ENCODE measurements at regions not wholly inside any gene's neighbourhood (a gene's known extent, or its start where the extent isn't known, plus 50 kb on each side); places are given as distances from the start of the nearest gene placed in this dataset.

DNA sequence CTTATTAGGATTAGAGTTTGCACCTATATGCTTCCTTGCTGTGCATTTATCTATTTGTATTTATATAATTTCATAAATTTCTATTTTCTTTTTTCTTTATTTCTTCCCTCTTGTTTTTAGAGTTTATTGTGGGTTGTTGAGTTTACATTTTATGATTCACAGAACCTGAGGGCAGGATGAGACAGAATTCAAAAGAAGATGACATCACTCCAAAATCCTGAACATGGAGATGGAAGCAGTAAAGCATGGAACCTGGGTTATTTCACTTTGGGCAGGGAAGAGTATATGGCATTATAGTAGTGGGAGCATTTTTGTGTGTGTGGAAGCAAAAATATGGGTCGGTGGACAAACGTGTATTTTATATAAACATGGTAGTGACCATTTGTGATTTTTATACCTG, 157.5 kb downstream of the RFX6 start:
- H3K4me3 ChIP-seq, result no peak overlapping the region
- no peak for DNase-seq
- H3K27me3 ChIP-seq, result no peaks in the 10 kb centered on the region
- no peak overlapping the region for H3K27ac ChIP-seq
- H3K36me3 ChIP-seq, result no peaks in the 10 kb centered on the region
- no peaks in the 10 kb centered on the region; the same call in 1 of the 2 replicates for H3K9me3 ChIP-seq (replicated peaks)
- H3K4me1 ChIP-seq, result peaks cover 3% of the 10 kb centered on the region; the same call in 1 of the 2 replicates

DNA sequence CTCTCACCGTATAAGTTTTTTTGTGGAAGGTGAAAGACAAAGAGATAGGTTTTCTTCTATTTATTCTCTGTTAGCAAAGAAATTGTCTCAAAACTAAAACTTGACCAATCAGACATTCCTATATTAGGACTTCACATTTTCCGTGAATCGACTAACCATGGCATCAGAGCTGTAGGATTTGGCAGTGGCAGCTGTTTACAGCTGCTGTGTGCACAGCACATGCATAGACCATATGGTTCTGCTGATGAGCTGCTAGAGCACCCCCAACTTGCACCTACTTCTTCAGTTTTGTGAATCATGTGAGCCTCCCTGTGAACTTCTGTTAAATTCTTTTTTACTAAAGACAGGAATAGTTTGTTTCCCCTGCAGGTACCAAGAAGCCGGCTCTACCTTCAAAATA, 157.9 kb downstream of the RFX6 start:
- Histone ChIP-seq H3K27ac (no peak overlapping the region), H3K36me3 (no peaks in the 10 kb centered on the region), H3K4me3 (no peak overlapping the region), H3K9me3 (replicated peaks) (no peaks in the 10 kb centered on the region; the same call in 1 of the 2 replicates), H3K27me3 (no peaks in the 10 kb centered on the region), H3K4me1 (peaks cover 3% of the 10 kb centered on the region; the same call in 1 of the 2 replicates)
- peak; percentile 4 to 47 for DNase-seq

DNA sequence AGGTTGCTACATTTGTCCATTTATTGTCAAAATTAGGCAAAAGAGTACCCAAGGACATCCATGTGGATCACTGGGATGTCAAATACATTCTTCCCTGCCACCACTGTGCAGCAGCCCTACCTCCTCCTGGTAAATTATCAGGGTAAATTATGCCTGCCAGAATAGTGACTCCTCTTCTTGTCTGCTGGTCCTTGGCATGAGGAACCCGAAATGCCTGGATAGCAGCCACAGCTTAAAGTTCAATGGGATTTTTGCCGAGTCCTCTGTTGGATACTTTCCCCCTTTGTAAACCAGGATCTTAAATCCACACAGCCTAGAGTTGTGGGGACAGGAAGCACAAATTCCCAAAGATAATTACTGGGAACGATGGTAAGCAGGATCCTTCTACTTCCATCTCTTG, 173.3 kb downstream of the RFX6 start:
- Histone ChIP-seq H3K4me3 (no peak overlapping the region), H3K9me3 (replicated peaks) (no peaks in the 10 kb centered on the region), H3K4me1 (no peaks in the 10 kb centered on the region), H3K27ac (no peak overlapping the region), H3K27me3 (no peaks in the 10 kb centered on the region), H3K36me3 (no peaks in the 10 kb centered on the region)
- no peak for DNase-seq

DNA sequence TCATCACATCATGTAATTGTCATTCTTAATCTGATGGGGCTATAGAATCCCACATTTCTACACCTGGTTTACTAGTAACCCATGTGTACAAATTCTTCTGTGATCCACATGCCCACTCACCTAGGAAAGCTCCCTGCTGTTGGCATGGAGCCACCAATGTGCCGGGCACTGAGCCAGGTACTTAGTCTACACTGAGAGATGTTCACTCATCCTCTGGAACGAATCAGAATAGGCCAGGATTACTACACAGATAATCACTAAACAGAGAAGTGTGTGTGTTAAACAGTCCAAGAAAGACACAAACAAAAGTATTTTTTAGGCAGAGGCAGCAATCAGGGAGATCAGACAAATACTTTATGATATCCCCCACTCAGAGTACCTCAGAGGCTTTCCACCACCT, 193.2 kb upstream of the VGLL2 start:
- H3K27me3 ChIP-seq, result no peaks in the 10 kb centered on the region
- peaks cover 19% of the 10 kb centered on the region for H3K4me1 ChIP-seq
- DNase-seq, result peak; percentile 74 to 89
- H3K36me3 ChIP-seq, result no peaks in the 10 kb centered on the region
- no peaks in the 10 kb centered on the region for H3K9me3 ChIP-seq (replicated peaks)
- H3K27ac ChIP-seq, result peak overlapping the region; percentile 24
- H3K4me3 ChIP-seq, result no peak overlapping the region

DNA sequence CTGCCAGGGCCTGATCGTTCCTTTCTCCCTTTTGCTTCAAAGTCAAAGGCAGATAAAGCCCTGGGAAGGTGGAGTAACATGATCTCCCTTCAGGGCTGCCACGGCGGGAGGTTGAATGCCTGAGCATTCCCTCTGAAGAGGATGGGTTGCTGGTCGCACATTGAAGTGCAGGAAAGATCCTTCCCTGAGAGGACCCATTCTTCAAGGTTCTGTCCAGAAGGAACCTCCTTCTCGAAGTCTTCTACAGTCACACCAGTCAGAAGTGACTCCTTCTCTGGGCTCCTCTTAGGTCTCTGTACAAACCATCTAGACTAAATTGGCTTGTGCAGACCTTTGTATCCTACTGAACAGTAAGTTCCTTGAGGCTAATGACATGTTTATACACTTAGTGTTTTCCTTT, 192.6 kb upstream of the VGLL2 start:
- no peaks in the 10 kb centered on the region for H3K27me3 ChIP-seq
- no peak overlapping the region for H3K4me3 ChIP-seq
- no peaks in the 10 kb centered on the region for H3K36me3 ChIP-seq
- peaks cover 19% of the 10 kb centered on the region for H3K4me1 ChIP-seq
- peak overlapping the region; percentile 24 for H3K27ac ChIP-seq
- DNase-seq, result peak; percentile 22 to 59
- no peaks in the 10 kb centered on the region for H3K9me3 ChIP-seq (replicated peaks)

DNA sequence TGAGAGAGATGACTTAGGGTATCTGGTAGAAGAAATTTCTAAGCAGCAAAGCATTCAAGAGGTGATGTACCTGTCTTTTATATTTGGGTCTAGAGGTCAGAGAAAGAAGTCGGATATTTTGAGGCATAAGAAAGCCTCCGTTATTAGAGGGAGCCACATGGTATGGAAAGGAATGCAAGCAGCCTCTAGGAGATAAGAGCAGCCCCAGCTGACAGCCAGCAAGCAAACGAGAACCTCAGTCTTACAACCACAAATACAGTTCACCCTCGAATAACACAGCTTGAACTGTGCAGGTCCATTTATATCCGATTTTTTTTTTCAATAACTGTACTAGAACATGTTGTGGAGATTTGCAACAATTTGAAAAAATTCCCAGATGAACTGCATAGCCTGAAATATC, 190.7 kb upstream of the VGLL2 start:
- no peak overlapping the region for H3K4me3 ChIP-seq
- no peak for DNase-seq
- no peaks in the 10 kb centered on the region for H3K9me3 ChIP-seq (replicated peaks)
- no peaks in the 10 kb centered on the region for H3K36me3 ChIP-seq
- no peaks in the 10 kb centered on the region for H3K27me3 ChIP-seq
- H3K27ac ChIP-seq, result no peak overlapping the region
- H3K4me1 ChIP-seq, result peaks cover 33% of the 10 kb centered on the region

DNA sequence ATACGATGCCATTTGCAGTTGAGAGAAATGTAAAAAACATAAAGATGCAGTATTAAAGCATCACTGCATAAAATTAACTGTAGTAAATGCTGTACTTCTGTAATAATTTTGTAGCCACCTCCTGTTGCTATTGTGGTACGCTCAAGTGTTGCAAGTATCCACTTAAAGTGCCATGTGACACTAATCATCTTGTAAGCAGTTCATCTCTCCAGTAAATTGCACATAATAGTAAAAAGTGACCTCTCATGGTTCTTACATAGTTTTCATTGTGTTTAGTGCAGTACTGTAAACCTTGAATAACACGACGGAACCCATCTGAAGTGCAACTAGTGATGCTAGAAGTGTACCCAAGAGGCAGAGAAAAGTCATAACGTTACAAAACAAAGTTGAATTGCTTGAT, 190.1 kb upstream of the VGLL2 start:
- Histone ChIP-seq H3K4me1 (peaks cover 36% of the 10 kb centered on the region), H3K36me3 (no peaks in the 10 kb centered on the region), H3K4me3 (no peak overlapping the region), H3K27me3 (no peaks in the 10 kb centered on the region), H3K27ac (no peak overlapping the region), H3K9me3 (replicated peaks) (no peaks in the 10 kb centered on the region)
- DNase-seq, result no peak

DNA sequence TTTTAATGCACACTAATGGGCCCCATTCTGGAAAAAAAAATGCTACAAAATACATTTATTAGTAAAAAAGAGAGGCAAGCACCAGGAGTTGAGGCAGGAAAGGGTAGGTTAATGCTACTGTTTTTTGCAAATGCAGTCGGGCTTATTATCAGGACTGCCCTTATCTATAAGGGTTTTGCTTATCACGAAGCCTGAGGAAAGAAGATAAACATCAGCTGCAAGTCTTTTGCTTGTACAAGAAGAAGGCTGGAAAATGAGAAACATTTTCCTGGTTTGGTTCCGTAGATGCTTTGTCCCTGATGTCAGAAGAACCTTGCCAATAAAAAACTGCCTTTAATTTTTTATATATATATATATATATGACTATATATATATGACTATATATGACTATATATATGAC, 189.3 kb upstream of the VGLL2 start:
- no peak overlapping the region for H3K27ac ChIP-seq
- peaks cover 3% of the 10 kb centered on the region; the same call in 1 of the 2 replicates for H3K9me3 ChIP-seq (replicated peaks)
- H3K36me3 ChIP-seq, result no peaks in the 10 kb centered on the region
- H3K4me3 ChIP-seq, result no peak overlapping the region
- H3K4me1 ChIP-seq, result peaks cover 39% of the 10 kb centered on the region
- no peaks in the 10 kb centered on the region for H3K27me3 ChIP-seq
- DNase-seq, result no peak

DNA sequence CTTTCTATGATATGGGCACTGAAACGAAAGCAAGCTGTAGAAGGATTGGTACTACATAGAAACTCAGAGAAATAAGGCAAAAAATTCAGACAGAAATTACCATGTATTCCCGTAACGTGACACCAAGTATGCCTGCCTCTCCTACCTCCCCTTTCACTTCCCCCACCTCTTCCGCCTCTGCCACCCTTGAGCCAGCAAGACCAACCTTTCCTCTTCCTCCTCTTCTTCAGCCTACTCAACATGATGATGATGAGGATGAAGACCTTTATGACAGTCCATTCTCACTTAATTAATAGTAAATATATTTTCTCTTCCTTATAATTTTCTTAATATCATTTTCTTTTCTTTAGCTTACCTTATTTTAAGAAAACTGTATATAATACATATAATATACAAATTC, 188.1 kb upstream of the VGLL2 start:
- Histone ChIP-seq H3K36me3 (no peaks in the 10 kb centered on the region), H3K27me3 (no peaks in the 10 kb centered on the region), H3K9me3 (replicated peaks) (peaks cover 7% of the 10 kb centered on the region; the same call in 1 of the 2 replicates), H3K4me1 (peaks cover 38% of the 10 kb centered on the region), H3K27ac (no peak overlapping the region), H3K4me3 (no peak overlapping the region)
- no peak for DNase-seq

DNA sequence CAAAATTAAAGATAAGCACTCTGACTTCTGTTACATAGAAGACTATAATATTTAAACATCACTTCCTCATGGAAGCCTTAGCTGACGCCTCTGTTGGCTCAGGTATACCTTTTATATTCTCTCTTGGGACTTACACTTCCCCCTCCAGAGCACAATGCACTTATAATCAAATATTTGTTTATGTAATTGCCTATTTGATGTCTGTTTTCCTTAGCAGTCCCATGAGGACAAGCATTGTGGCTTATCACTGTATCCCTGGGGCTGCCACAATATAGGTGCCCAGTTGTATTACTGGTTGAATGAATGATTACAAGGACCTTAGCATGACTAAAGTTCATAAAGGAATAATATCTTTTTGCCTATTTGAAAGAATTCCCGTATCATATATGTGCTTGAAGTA, 186.7 kb upstream of the VGLL2 start:
- Histone ChIP-seq H3K27ac (no peak overlapping the region; the same call in 1 of the 2 replicates), H3K9me3 (replicated peaks) (peaks cover 7% of the 10 kb centered on the region; the same call in 1 of the 2 replicates), H3K4me1 (peaks cover 27% of the 10 kb centered on the region), H3K36me3 (no peaks in the 10 kb centered on the region), H3K27me3 (no peaks in the 10 kb centered on the region), H3K4me3 (no peak overlapping the region)
- DNase-seq, result no peak

DNA sequence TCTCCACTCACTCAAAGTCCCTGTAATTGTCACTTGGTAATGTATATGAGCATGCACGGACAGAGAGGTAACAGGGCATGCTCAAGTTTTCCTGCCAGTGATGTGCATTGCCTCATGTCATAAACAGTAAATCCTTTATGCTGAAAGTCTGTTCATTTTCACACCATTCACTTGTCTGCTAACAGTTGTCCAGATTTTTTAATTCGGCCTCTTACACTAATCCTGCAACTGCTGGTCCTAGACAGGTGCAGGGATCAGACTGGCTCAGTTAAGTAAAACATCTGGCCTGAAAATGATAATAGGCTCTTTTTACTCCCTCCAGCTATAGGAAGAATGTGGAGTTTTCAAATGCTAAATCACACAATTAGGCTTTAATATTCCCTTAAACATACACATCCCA, 185.4 kb upstream of the VGLL2 start:
- Histone ChIP-seq H3K4me1 (peaks cover 27% of the 10 kb centered on the region), H3K36me3 (no peaks in the 10 kb centered on the region), H3K9me3 (replicated peaks) (peaks cover 7% of the 10 kb centered on the region; the same call in 1 of the 2 replicates), H3K4me3 (no peak overlapping the region), H3K27ac (peak overlapping the region; percentile 51), H3K27me3 (no peaks in the 10 kb centered on the region)
- peak; percentile 78 to 96 for DNase-seq

DNA sequence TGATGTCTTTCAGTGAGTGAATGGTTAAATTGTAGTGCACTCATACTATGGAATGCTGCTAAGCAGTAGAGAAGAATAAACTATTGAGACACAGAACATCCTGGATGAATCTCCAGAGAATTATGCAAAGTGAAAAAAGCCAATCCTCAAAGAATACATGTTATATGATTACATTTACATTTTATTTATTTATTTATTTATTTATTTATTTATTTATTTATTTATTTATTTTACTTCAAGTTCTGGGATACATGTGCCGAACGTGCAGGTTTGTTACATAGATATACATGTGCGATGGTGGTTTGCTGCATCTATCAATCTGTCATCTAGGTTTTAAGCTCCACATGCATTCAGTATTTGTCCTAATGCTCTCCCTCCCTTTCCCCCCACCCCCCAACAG, 175.8 kb upstream of the VGLL2 start:
- Histone ChIP-seq H3K9me3 (replicated peaks) (no peaks in the 10 kb centered on the region), H3K4me1 (peaks cover 3% of the 10 kb centered on the region; the same call in 1 of the 2 replicates), H3K27me3 (no peaks in the 10 kb centered on the region), H3K36me3 (no peaks in the 10 kb centered on the region), H3K4me3 (no peak overlapping the region), H3K27ac (no peak overlapping the region)
- no peak for DNase-seq

DNA sequence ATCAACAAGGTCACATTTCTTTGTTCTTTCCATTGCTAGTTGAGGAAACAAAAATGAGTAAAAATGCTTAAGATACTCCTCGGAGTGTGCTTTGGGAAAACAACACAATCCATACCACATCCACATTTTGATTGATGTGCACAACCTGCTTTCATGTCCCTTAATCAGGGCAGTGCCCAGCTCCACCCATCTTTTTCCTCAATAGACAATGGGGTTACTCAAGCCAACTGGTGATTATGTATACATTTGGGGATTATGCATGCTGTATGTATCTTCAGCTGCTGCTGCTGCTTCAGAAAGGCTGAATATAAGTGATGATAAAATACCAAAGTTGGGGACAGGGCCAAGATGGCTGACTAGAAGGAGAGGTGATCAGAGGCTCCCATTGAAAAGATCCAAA, 155.2 kb upstream of the VGLL2 start:
- peak overlapping the region; percentile 64 for H3K27ac ChIP-seq
- H3K36me3 ChIP-seq, result no peaks in the 10 kb centered on the region
- no peak overlapping the region for H3K4me3 ChIP-seq
- peaks cover 11% of the 10 kb centered on the region for H3K9me3 ChIP-seq (replicated peaks)
- peak; percentile 78 to 89 for DNase-seq
- H3K27me3 ChIP-seq, result no peaks in the 10 kb centered on the region
- peaks cover 20% of the 10 kb centered on the region for H3K4me1 ChIP-seq

DNA sequence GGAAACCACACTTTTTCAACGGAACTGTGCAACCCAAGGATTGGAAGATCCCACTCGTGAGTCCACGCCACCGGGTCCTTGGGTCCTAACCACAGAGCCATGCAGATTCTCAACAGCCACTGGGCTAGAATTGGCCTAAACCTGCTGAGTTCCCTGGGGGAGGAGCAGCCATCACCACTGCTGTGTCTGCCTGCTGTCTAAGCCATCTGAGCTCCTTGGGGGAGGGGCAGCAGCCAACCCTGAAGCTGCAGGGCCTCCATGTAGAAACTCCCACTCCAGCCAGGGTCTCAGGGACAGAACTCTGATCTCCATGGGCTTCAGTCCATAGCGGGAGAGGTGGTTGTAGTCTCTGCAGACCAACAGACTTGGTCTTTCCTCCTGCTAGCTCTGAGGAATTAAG, 154.6 kb upstream of the VGLL2 start:
- Histone ChIP-seq H3K27me3 (no peaks in the 10 kb centered on the region), H3K27ac (peak overlapping the region; percentile 64), H3K36me3 (no peaks in the 10 kb centered on the region), H3K4me3 (no peak overlapping the region), H3K9me3 (replicated peaks) (peaks cover 11% of the 10 kb centered on the region), H3K4me1 (peaks cover 20% of the 10 kb centered on the region)
- no peak for DNase-seq

DNA sequence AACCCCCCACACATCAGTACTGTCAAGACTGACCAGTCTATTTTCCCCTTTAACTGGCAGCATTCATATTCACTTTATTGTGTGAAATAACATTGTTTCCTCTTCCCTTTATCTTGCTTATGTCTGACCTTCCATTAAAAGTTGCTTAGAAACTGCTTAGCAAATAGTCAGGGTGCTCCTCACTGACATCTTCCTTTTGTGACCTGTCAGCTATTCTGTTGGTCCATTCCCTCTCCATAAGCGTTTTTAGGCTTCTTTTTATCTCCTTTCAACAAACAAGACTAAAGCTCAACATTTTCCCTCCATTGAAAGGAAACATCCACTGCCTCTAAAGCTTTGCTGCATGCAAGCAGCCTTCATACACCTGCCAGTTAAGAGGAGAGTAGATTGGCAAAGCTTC, 147.7 kb upstream of the VGLL2 start:
- Histone ChIP-seq H3K4me3 (no peak overlapping the region), H3K27ac (no peak overlapping the region)
- DNase-seq, result no peak

DNA sequence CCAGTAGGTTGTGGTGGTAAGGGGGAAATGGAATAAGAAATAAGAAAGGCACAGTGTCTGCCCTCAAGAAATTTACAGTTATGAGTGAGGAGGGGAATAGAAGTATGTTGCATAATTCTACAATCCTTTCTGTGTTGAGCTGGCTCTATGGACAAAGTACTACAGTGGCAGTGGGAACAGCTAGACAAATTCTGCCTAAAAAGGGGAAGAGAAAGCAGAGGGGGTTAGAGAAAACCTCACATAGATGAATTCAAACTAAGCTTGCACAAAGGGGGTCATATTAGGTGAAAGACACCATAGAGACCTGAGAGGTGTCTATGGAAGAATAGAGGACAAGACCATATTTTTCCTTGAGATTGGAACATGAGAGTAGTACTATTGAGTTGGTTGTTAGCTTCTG, 146.9 kb upstream of the VGLL2 start:
- peaks cover 10% of the 10 kb centered on the region for H3K4me1 ChIP-seq
- no peak overlapping the region for H3K4me3 ChIP-seq
- H3K9me3 ChIP-seq (replicated peaks), result no peaks in the 10 kb centered on the region; the same call in 1 of the 2 replicates
- H3K36me3 ChIP-seq, result no peaks in the 10 kb centered on the region
- no peak for DNase-seq
- H3K27ac ChIP-seq, result no peak overlapping the region
- no peaks in the 10 kb centered on the region for H3K27me3 ChIP-seq

More for the DNA sequence above, 147.7 kb upstream of the VGLL2 start:
- Histone ChIP-seq H3K4me1 (peaks cover 10% of the 10 kb centered on the region), H3K9me3 (replicated peaks) (peaks cover 3% of the 10 kb centered on the region; the same call in 1 of the 2 replicates), H3K27me3 (no peaks in the 10 kb centered on the region), H3K36me3 (no peaks in the 10 kb centered on the region)
